Fibroblast of the aortic adventitia (primary cell): ENCODE measurements at regions not wholly inside any gene's neighbourhood (a gene's known extent, or its start where the extent isn't known, plus 50 kb on each side); places are given as distances from the start of the nearest gene placed in this dataset.

Experiments used
- DNase-seq: peaks from one replicate; pipeline ENCODE4 v3.0.0-alpha.2; 2010; ENCODE audit warnings: low read depth
- H3K4me3 ChIP-seq: 2 replicates; pipeline ENCODE4 v1.5.1; 2011; ENCODE audit warnings: low read depth, mild to moderate bottlenecking, control low read depth, low read length, moderate library complexity
- CTCF ChIP-seq: IDR thresholded peaks from 2 replicates; pipeline ENCODE4 v1.5.1; 2011; ENCODE audit warnings: mild to moderate bottlenecking, low read length, control low read depth, inconsistent platforms; ENCODE audit not compliant: insufficient read depth

DNA sequence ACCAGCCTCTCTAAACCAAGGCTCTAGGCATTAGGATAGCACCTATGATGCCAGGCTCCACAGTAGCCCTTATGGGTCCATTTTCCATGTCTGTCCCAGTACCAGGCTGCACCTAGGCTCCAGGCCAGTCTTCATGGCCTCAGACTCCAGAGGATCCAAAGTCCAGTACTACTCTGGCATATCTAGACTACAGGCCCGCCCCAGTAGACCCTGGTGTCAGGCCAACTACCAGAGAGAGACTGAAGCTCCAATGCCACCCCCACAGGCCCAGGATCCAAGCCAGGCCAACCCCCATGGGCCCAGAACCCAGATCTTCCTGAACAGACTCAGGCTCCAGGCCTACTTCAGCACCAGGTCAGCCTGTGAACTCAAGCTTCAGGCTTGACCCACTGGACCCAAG, 287.0 kb downstream of the KCNC2 start:
- H3K4me3 ChIP-seq = no peak overlapping the region
- TF ChIP-seq CTCF = no peak
- no peak for DNase-seq

GRCh38 chr12:74941670-74942069, 268.0 kb downstream of the KCNC2 start:
- no peak for DNase-seq
- no peak overlapping the region for H3K4me3 ChIP-seq
- TF ChIP-seq CTCF = no peak

- DNase-seq = no peak
- TF ChIP-seq CTCF = no peak
- H3K4me3 ChIP-seq = no peak overlapping the region
Measured at GRCh38 chr12:74945771-74946198, 263.9 kb downstream of the KCNC2 start.

- no peak for TF ChIP-seq CTCF
- no peak for DNase-seq
- H3K4me3 ChIP-seq = no peak overlapping the region
Measured at GRCh38 chr12:74953697-74954096, 255.9 kb downstream of the KCNC2 start.

GRCh38 chr12:74957231-74957630, 252.4 kb downstream of the KCNC2 start:
- no peak overlapping the region for H3K4me3 ChIP-seq
- no peak for DNase-seq
- no peak for TF ChIP-seq CTCF

DNA sequence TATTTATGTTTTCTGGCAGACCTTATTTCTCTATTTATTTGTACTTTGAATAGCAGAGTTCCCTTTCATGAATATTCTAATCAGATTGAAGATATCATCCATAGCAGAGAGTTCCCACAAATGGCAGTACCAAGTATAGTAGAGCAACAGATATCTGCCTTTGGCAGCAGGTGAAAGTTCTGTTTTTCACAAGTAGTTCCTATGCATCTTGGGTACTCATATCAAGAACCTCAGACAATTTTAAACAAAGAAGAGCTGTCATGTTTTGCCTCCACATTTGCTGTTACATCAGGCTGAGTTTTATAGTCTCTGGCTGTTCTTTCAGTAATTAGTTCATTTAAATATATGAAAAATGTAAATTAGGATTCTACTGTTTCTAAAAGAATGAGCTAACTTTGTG, 252.0 kb downstream of the KCNC2 start:
- TF ChIP-seq CTCF = no peak
- no peak for DNase-seq
- H3K4me3 ChIP-seq = no peak overlapping the region

GRCh38 chr12:74959657-74960056, 250.0 kb downstream of the KCNC2 start:
- no peak for DNase-seq
- TF ChIP-seq CTCF = no peak
- no peak overlapping the region for H3K4me3 ChIP-seq
